GM12878 (cell line): ENCODE measurements at regions not wholly inside any gene's neighbourhood (a gene's known extent, or its start where the extent isn't known, plus 50 kb on each side); places are given as distances from the start of the nearest gene placed in this dataset.

Experiments used
- ATAC-seq: fragments of 200-7000 bp; cut with Tn5 transposase; 3 replicates; pipeline ENCODE4 v1.9.1; 2020; ENCODE audit warnings: mild to moderate bottlenecking, moderate library complexity
- BruUV-seq: library from RNA; stranded (reverse); fragments of 400-500 nt; replicated peaks from 2 replicates; lab custom pipeline; 2021; lab: Mats Ljungman, UMichigan
- CTCF ChIA-PET: fragments of 300-600 bp; sonication (Branson Sonifier 250); formaldehyde crosslinking; extraction: SDS; loops from one replicate; lab custom pipeline; 2021; ENCODE audit warnings: inconsistent platforms; lab: Yijun Ruan, JAX
- POLR2A ChIA-PET: fragments of 350-600 bp; formaldehyde crosslinking; extraction: SDS; loops from one replicate; lab custom pipeline; 2021; ENCODE audit warnings: inconsistent platforms; lab: Charles Lee
- RAD21 ChIA-PET: fragments of 300-600 bp; sonication (Branson Sonifier 250); formaldehyde crosslinking; loops from one replicate; lab custom pipeline; 2023; ENCODE audit warnings: antibody characterized with exemption; ENCODE audit not compliant: unreplicated experiment; lab: Charles Lee
- SMC1A ChIA-PET: fragments of 300-600 bp; sonication (Branson Sonifier 250); formaldehyde crosslinking; loops from one replicate; lab custom pipeline; 2023; ENCODE audit not compliant: unreplicated experiment, uncharacterized antibody; lab: Charles Lee
- DNase-seq: peaks from one replicate; pipeline ENCODE4 v3.0.0-alpha.2; 2011; ENCODE audit warnings: low read depth, low spot score
- FAIRE-seq: peaks from 3 replicates; lab custom pipeline; 2011; peaks lifted over from hg19 to GRCh38; lab: Jason Lieb, UNC
- H2AFZ ChIP-seq: 2 replicates; pipeline ENCODE4 v1.6.0; 2011; ENCODE audit warnings: low read depth, low read length, control low read depth; ENCODE audit not compliant: control insufficient read depth
- H3K27ac ChIP-seq: 2 replicates; pipeline ENCODE4 v1.5.1; 2011; ENCODE audit warnings: control low read depth; ENCODE audit not compliant: control insufficient read depth, insufficient read depth
- H3K27me3 ChIP-seq, 2 experiments: replicated peaks in 1 of 2; 2 replicates each; pipeline versions ENCODE4 v1.6.0 to v1.6.1; 2011; ENCODE audit warnings: low read length in 1 of 2; ENCODE audit not compliant: control insufficient read depth in 2 of 2, insufficient read depth in 2 of 2
- H3K36me3 ChIP-seq, 2 experiments: 2 replicates each; pipeline ENCODE4 v1.5.1; 2011; ENCODE audit warnings: low read length in 1 of 2; ENCODE audit not compliant: control insufficient read depth in 2 of 2, insufficient read depth in 2 of 2
- H3K4me1 ChIP-seq: 2 replicates; pipeline ENCODE4 v1.6.1; 2011; ENCODE audit warnings: mild to moderate bottlenecking, low read length, moderate library complexity, mixed read lengths; ENCODE audit not compliant: control insufficient read depth, insufficient read depth
- H3K4me2 ChIP-seq: 2 replicates; pipeline ENCODE4 v1.6.0; 2011; ENCODE audit warnings: control low read depth; ENCODE audit not compliant: control insufficient read depth, insufficient read depth
- H3K4me3 ChIP-seq: fragments of 200-600 bp; sonication (generic); 2 replicates; pipeline ENCODE4 v1.5.1; 2016
- H3K79me2 ChIP-seq: 2 replicates; pipeline ENCODE4 v1.6.0; 2011; ENCODE audit warnings: low read length; ENCODE audit not compliant: control insufficient read depth, insufficient read depth
- H3K9ac ChIP-seq: 2 replicates; pipeline ENCODE4 v1.8.0; 2011; ENCODE audit warnings: low read length, control low read depth, mixed read lengths; ENCODE audit not compliant: control insufficient read depth, insufficient read depth
- H3K9me3 ChIP-seq: replicated peaks from 3 replicates; pipeline ENCODE4 v1.5.1; 2011; ENCODE audit warnings: mild to moderate bottlenecking, low read length; ENCODE audit not compliant: control insufficient read depth, insufficient read depth
- H4K20me1 ChIP-seq: 2 replicates; pipeline ENCODE4 v1.6.0; 2011; ENCODE audit not compliant: control insufficient read depth, insufficient read depth
- CREB1 ChIP-seq: IDR thresholded peaks from 2 replicates; pipeline ENCODE4 v1.6.1; 2012; ENCODE audit warnings: low read depth, mild to moderate bottlenecking, inconsistent platforms
- FOXM1 ChIP-seq: IDR thresholded peaks from 2 replicates; pipeline ENCODE4 v1.6.1; 2012; ENCODE audit warnings: low read depth, mild to moderate bottlenecking, inconsistent platforms, low read length, moderate library complexity
- GABPA ChIP-seq: IDR thresholded peaks from 2 replicates; pipeline ENCODE4 v1.6.1; 2014; ENCODE audit warnings: antibody characterized with exemption, low read depth, mild to moderate bottlenecking, inconsistent platforms
- GATAD2B ChIP-seq: fragments of 450-650 bp; conservative IDR thresholded peaks from 2 replicates; pipeline ENCODE4 v1.6.1; 2017; ENCODE audit warnings: low read depth, mild to moderate bottlenecking, moderate library complexity
- HDGF ChIP-seq: fragments of 450-650 bp; IDR thresholded peaks from 2 replicates; pipeline ENCODE4 v1.6.1; 2016; ENCODE audit warnings: antibody characterized with exemption
- NFYA ChIP-seq: IDR thresholded peaks from 2 replicates; pipeline ENCODE4 v1.6.1; 2011; ENCODE audit warnings: low read depth, mild to moderate bottlenecking, low read length, improper control_type of control experiment, borderline replicate concordance
- NFYB ChIP-seq: IDR thresholded peaks from 2 replicates; pipeline ENCODE4 v1.6.1; 2011; ENCODE audit warnings: low read depth, mild to moderate bottlenecking, low read length, improper control_type of control experiment, moderate library complexity; ENCODE audit not compliant: insufficient read depth
- NR2F1 ChIP-seq: fragments of 450-650 bp; conservative IDR thresholded peaks from 2 replicates; pipeline ENCODE4 v1.6.1; 2017; ENCODE audit warnings: mild to moderate bottlenecking
- RCOR1 ChIP-seq: conservative IDR thresholded peaks from 2 replicates; pipeline ENCODE4 v1.6.1; 2012; ENCODE audit warnings: low read depth, low read length, improper control_type of control experiment
- RELA ChIP-seq: fragments of 450-650 bp; IDR thresholded peaks from 2 replicates; pipeline ENCODE4 v1.8.0; 2014; ENCODE audit warnings: borderline replicate concordance; ENCODE audit not compliant: partially characterized antibody
- RUNX3 ChIP-seq: IDR thresholded peaks from 2 replicates; pipeline ENCODE4 v1.6.1; 2012; ENCODE audit warnings: low read length, inconsistent platforms
- SPI1 ChIP-seq: IDR thresholded peaks from 2 replicates; pipeline ENCODE4 v1.6.1; 2011; ENCODE audit warnings: low read depth, mild to moderate bottlenecking, low read length, moderate library complexity, borderline replicate concordance; ENCODE audit not compliant: insufficient read depth
- WRNIP1 ChIP-seq: IDR thresholded peaks from 2 replicates; pipeline ENCODE4 v1.6.1; 2011; ENCODE audit warnings: low read depth, low read length, improper control_type of control experiment, borderline replicate concordance
- ZNF384 ChIP-seq: IDR thresholded peaks from 2 replicates; pipeline ENCODE4 v1.6.1; 2012; ENCODE audit warnings: low read depth, mild to moderate bottlenecking, low read length, improper control_type of control experiment, borderline replicate concordance
- WGBS: methylation state at CpG from one replicate; pipeline ENCODE4 v1.1.6; 2016; ENCODE audit warnings: low lambda C conversion rate; ENCODE audit not compliant: insufficient replicate concordance, insufficient coverage; ENCODE audit errors: missing lambda C conversion rate; 5-methylcytosine and 5-hydroxymethylcytosine counted together
- in situ Hi-C: fragments of 300-500 bp; cut with MboI; formaldehyde crosslinking; loops from 9 replicates; pipeline ENCODE4 v1.14.3; 2018; ENCODE audit warnings: mixed read lengths
- intact Hi-C: fragments of 100-400 bp; cut with micrococcal nuclease; formaldehyde crosslinking; loops from one replicate; pipeline ENCODE4 v1.14.2; 2022; ENCODE audit not compliant: unreplicated experiment
- TF ChIP-seq, protein P1 (sequence below): fragments of 450-650 bp; IDR thresholded peaks from 2 replicates; pipeline ENCODE4 v1.6.1; 2017; ENCODE audit warnings: antibody characterized with exemption, mild to moderate bottlenecking, moderate library complexity
- TF ChIP-seq, protein P2 (sequence below): IDR thresholded peaks from 2 replicates; pipeline ENCODE4 v1.6.1; 2012; ENCODE audit warnings: low read length, inconsistent platforms

DNA sequence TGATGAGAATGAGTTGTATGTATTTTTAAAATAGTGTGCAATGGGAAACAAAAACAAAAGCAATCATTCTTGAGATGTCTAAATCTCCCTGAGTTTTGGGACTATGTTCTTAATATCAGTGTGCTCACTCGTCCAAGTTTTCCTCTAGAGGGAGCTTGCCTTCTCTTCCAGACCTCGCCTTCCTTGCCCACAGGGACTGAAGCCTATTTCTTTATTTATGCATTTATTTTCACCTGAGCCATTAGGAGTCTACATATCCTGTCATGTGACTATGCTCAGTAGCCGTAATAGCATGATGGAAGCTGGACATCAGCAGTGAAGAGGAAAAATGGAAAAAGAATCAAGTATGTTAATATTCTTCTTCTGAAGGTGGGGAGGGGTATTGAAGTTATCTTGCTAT lies 131.2 kb downstream of the SH3BGRL2 start:
- Histone ChIP-seq H3K27ac (no peak overlapping the region), H3K4me3 (no peak overlapping the region), H2AFZ (no peak overlapping the region), H3K79me2 (no peaks in the 10 kb centered on the region), H3K9ac (no peak overlapping the region), H3K4me2 (no peak overlapping the region), H3K4me1 (no peaks in the 10 kb centered on the region), H3K9me3 (no peaks in the 10 kb centered on the region), H4K20me1 (no peaks in the 10 kb centered on the region), H3K36me3 (no peaks in the 10 kb centered on the region), H3K27me3 (no peaks in the 10 kb centered on the region)
- BruUV-seq, result no TSS peak
- in situ Hi-C loops (no loop called here), intact Hi-C loops (no loop called here)
- FAIRE-seq (no peak), ATAC-seq (no peak), DNase-seq (no peak)
- ChIA-PET CTCF (interaction anchor here (0.7 to 2.0 kb wide), 7 partner anchors 9 to 107 kb away, joined by 3 to 10 read pairs (median 4); no protein-coding TSS in a partner anchor), SMC1A (interaction anchor here (0.5 to 0.8 kb wide), 2 partner anchors 43 to 75 kb away, joined by 3 read pairs; no protein-coding TSS in a partner anchor), RAD21 (no interaction called here), POLR2A (no interaction called here)
- TF ChIP-seq RUNX3 (no peak), WRNIP1 (no peak), RELA (no peak)
- 17% methylated on average over 3 of the region's 3 CpGs for WGBS

DNA sequence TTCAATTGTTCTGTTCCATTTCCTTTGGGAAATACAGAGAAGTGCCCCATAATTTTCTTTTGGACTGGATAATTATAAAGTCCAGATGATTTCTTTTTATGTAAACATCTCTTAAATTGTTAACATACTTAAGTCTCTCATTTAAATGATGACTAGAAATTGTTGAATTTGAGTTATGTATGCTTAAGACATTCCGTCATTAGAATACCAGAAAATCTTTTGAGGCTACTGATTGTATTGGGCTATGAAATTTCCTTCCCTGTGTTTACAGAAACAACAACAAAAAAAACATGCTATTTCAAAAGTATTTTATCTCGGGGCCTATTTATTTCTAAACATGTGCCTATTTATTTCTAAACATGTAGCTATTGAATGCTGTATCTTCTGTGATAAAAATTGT lies 125.4 kb downstream of the SH3BGRL2 start:
- RAD21 ChIA-PET, result no interaction called here
- BruUV-seq, result no TSS peak
- in situ Hi-C loops, result no loop called here
- TF ChIP-seq GATAD2B, result no peak
- no peak for TF ChIP-seq NR2F1
- TF ChIP-seq ZNF384, result no peak
- no peak for TF ChIP-seq CREB1
- TF ChIP-seq NFYA, result no peak
- TF ChIP-seq, protein P1, sequence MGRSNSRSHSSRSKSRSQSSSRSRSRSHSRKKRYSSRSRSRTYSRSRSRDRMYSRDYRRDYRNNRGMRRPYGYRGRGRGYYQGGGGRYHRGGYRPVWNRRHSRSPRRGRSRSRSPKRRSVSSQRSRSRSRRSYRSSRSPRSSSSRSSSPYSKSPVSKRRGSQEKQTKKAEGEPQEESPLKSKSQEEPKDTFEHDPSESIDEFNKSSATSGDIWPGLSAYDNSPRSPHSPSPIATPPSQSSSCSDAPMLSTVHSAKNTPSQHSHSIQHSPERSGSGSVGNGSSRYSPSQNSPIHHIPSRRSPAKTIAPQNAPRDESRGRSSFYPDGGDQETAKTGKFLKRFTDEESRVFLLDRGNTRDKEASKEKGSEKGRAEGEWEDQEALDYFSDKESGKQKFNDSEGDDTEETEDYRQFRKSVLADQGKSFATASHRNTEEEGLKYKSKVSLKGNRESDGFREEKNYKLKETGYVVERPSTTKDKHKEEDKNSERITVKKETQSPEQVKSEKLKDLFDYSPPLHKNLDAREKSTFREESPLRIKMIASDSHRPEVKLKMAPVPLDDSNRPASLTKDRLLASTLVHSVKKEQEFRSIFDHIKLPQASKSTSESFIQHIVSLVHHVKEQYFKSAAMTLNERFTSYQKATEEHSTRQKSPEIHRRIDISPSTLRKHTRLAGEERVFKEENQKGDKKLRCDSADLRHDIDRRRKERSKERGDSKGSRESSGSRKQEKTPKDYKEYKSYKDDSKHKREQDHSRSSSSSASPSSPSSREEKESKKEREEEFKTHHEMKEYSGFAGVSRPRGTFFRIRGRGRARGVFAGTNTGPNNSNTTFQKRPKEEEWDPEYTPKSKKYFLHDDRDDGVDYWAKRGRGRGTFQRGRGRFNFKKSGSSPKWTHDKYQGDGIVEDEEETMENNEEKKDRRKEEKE, result no peak
- no peak for TF ChIP-seq RCOR1
- TF ChIP-seq, protein P2, sequence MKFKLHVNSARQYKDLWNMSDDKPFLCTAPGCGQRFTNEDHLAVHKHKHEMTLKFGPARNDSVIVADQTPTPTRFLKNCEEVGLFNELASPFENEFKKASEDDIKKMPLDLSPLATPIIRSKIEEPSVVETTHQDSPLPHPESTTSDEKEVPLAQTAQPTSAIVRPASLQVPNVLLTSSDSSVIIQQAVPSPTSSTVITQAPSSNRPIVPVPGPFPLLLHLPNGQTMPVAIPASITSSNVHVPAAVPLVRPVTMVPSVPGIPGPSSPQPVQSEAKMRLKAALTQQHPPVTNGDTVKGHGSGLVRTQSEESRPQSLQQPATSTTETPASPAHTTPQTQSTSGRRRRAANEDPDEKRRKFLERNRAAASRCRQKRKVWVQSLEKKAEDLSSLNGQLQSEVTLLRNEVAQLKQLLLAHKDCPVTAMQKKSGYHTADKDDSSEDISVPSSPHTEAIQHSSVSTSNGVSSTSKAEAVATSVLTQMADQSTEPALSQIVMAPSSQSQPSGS, result no peak
- TF ChIP-seq SPI1, result no peak
- TF ChIP-seq NFYB, result no peak
- no peak for TF ChIP-seq GABPA
- TF ChIP-seq FOXM1, result no peak
- no peak for TF ChIP-seq HDGF

More for the DNA sequence above, 125.4 kb downstream of the SH3BGRL2 start:
- DNase-seq (no peak), FAIRE-seq (no peak), ATAC-seq (no peak)
- Histone ChIP-seq H3K9ac (no peak overlapping the region), H3K79me2 (no peaks in the 10 kb centered on the region), H3K27me3 (no peaks in the 10 kb centered on the region), H4K20me1 (no peaks in the 10 kb centered on the region), H3K9me3 (no peaks in the 10 kb centered on the region), H3K36me3 (no peaks in the 10 kb centered on the region), H3K4me2 (no peak overlapping the region), H2AFZ (no peak overlapping the region), H3K4me1 (no peaks in the 10 kb centered on the region), H3K4me3 (no peak overlapping the region), H3K27ac (no peak overlapping the region)
- ChIA-PET POLR2A (no interaction called here), SMC1A (no interaction called here), CTCF (interaction anchor here (0.6 to 1.5 kb wide), 2 partner anchors 12 to 921 kb away, joined by 3 read pairs; no protein-coding TSS in a partner anchor)
- intact Hi-C loops, result no loop called here
- WGBS, result 50% methylated on average over 2 of the region's 2 CpGs
